ENCODE measurements at regions not wholly inside any gene's neighbourhood (a gene's known extent, or its start where the extent isn't known, plus 50 kb on each side); places are given as distances from the start of the nearest gene placed in this dataset.

GRCh38 chr1:55318116-55318817 is 103.1 kb upstream of the USP24 start:
- intact Hi-C loops (cut with micrococcal nuclease), result no loop called here
- Mint-ChIP-seq H3K27ac (no peak overlapping the region), H3K4me1 (no peaks in the 10 kb centered on the region), H3K9me3 (no peaks in the 10 kb centered on the region), H3K27me3 (ENCODE audit: low read depth in 2 of 2) (peaks cover 0 to 7% of the 10 kb centered on the region in 2 donors), H3K4me3 (no peak overlapping the region), H3K36me3 (no peaks in the 10 kb centered on the region)
- Histone ChIP-seq H3K36me3 (ENCODE audit: control insufficient read depth, insufficient read depth, low read length) (no peaks in the 10 kb centered on the region), H3K4me3 (ENCODE audit: low read length) (no peak overlapping the region), H3K27me3 (ENCODE audit: control insufficient read depth, insufficient read depth, low read length) (no peaks in the 10 kb centered on the region), H3K27ac (ENCODE audit: low read length) (no peak overlapping the region), H3K9me3 (ENCODE audit: control insufficient read depth, insufficient read depth, low read length) (no peaks in the 10 kb centered on the region), H3K4me1 (ENCODE audit: control insufficient read depth, insufficient read depth, low read length) (no peaks in the 10 kb centered on the region)
- ATAC-seq (no peak), DNase-seq (no peak)
- WGBS (ENCODE audit: insufficient coverage), result 61% methylated on average over 6 of the region's 6 CpGs
- no peak for TF ChIP-seq CTCF (IDR thresholded peaks at IDR 0.05)

GRCh38 chr1:55317673-55318072 is 102.5 kb upstream of the USP24 start:
- no peaks in the 10 kb centered on the region for H3K36me3 ChIP-seq (ENCODE audit: control insufficient read depth, insufficient read depth, low read length)
- Mint-ChIP-seq H3K27ac (no peak overlapping the region), H3K27me3 (ENCODE audit: low read depth in 2 of 2) (peaks cover 0 to 7% of the 10 kb centered on the region in 2 donors), H3K4me1 (no peaks in the 10 kb centered on the region), H3K4me3 (no peak overlapping the region), H3K9me3 (no peaks in the 10 kb centered on the region), H3K36me3 (no peaks in the 10 kb centered on the region)
- H3K9me3 ChIP-seq (ENCODE audit: control insufficient read depth, insufficient read depth, low read length), result no peaks in the 10 kb centered on the region
- no peaks in the 10 kb centered on the region for H3K4me1 ChIP-seq (ENCODE audit: control insufficient read depth, insufficient read depth, low read length)
- 72% methylated on average over 3 of the region's 3 CpGs for WGBS (ENCODE audit: insufficient coverage)
- H3K27me3 ChIP-seq (ENCODE audit: control insufficient read depth, insufficient read depth, low read length), result no peaks in the 10 kb centered on the region
- intact Hi-C loops (cut with micrococcal nuclease), result no loop called here
- DNase-seq, result no peak
- H3K27ac ChIP-seq (ENCODE audit: low read length), result no peak overlapping the region
- no peak for TF ChIP-seq CTCF (IDR thresholded peaks at IDR 0.05)
- no peak for ATAC-seq
- no peak overlapping the region for H3K4me3 ChIP-seq (ENCODE audit: low read length)

- Mint-ChIP-seq H3K4me1 (no peaks in the 10 kb centered on the region), H3K36me3 (no peaks in the 10 kb centered on the region), H3K27me3 (ENCODE audit: low read depth in 2 of 2) (peaks cover 0 to 7% of the 10 kb centered on the region in 2 donors), H3K9me3 (no peaks in the 10 kb centered on the region), H3K4me3 (no peak overlapping the region), H3K27ac (no peak overlapping the region)
- Histone ChIP-seq H3K4me1 (ENCODE audit: control insufficient read depth, insufficient read depth, low read length) (no peaks in the 10 kb centered on the region), H3K27me3 (ENCODE audit: control insufficient read depth, insufficient read depth, low read length) (no peaks in the 10 kb centered on the region), H3K27ac (ENCODE audit: low read length) (no peak overlapping the region), H3K36me3 (ENCODE audit: control insufficient read depth, insufficient read depth, low read length) (no peaks in the 10 kb centered on the region), H3K9me3 (ENCODE audit: control insufficient read depth, insufficient read depth, low read length) (no peaks in the 10 kb centered on the region), H3K4me3 (ENCODE audit: low read length) (no peak overlapping the region)
- intact Hi-C loops (cut with micrococcal nuclease), result no loop called here
- ATAC-seq (no peak), DNase-seq (no peak)
- no peak for TF ChIP-seq CTCF (IDR thresholded peaks at IDR 0.05)
- WGBS (ENCODE audit: insufficient coverage), result 79% methylated on average over 3 of the region's 7 CpGs
Observed at GRCh38 chr1:55316947-55317662, 101.9 kb upstream of the USP24 start.
